ENCODE measurements at regions not wholly inside any gene's neighbourhood (a gene's known extent, or its start where the extent isn't known, plus 50 kb on each side); places are given as distances from the start of the nearest gene placed in this dataset.

GRCh38 chr2:206379886-206380285 is 63.4 kb upstream of the ADAM23 start:
- ATAC-seq (ENCODE audit: low read depth) (no peak), DNase-seq (ENCODE audit: low spot score) (no peak)
- no peak for TF ChIP-seq CTCF (IDR thresholded peaks at IDR 0.05; ENCODE audit: poor library complexity, severe bottlenecking)
- no peak overlapping the region for H3K4me3 ChIP-seq (ENCODE audit: severe bottlenecking)
- no peaks in the 10 kb centered on the region for H3K36me3 ChIP-seq (ENCODE audit: low read depth)
- peaks cover 5% of the 10 kb centered on the region for H3K9me3 ChIP-seq (ENCODE audit: severe bottlenecking)
- no peaks in the 10 kb centered on the region for H3K4me1 ChIP-seq (ENCODE audit: insufficient read depth, poor library complexity, severe bottlenecking)
- H3K27ac ChIP-seq (ENCODE audit: poor library complexity, severe bottlenecking) = no peak overlapping the region
- no peaks in the 10 kb centered on the region for H3K27me3 ChIP-seq (ENCODE audit: insufficient read depth, poor library complexity, severe bottlenecking)

- Histone ChIP-seq H3K36me3 (ENCODE audit: low read depth) (no peaks in the 10 kb centered on the region), H3K4me3 (ENCODE audit: severe bottlenecking) (no peak overlapping the region), H3K27me3 (ENCODE audit: insufficient read depth, poor library complexity, severe bottlenecking) (no peaks in the 10 kb centered on the region), H3K4me1 (ENCODE audit: insufficient read depth, poor library complexity, severe bottlenecking) (no peaks in the 10 kb centered on the region), H3K9me3 (ENCODE audit: severe bottlenecking) (peaks cover 5% of the 10 kb centered on the region), H3K27ac (ENCODE audit: poor library complexity, severe bottlenecking) (no peak overlapping the region)
- no peak for TF ChIP-seq CTCF (IDR thresholded peaks at IDR 0.05; ENCODE audit: poor library complexity, severe bottlenecking)
- DNase-seq (ENCODE audit: low spot score) (no peak), ATAC-seq (ENCODE audit: low read depth) (no peak)
These were observed 61.5 kb upstream of the ADAM23 start for GRCh38 chr2:206381881-206382280.

- H3K4me3 ChIP-seq (ENCODE audit: severe bottlenecking) = no peak overlapping the region
- H3K9me3 ChIP-seq (ENCODE audit: severe bottlenecking) = peaks cover 5% of the 10 kb centered on the region
- TF ChIP-seq CTCF (IDR thresholded peaks at IDR 0.05; ENCODE audit: poor library complexity, severe bottlenecking) = no peak
- no peaks in the 10 kb centered on the region for H3K4me1 ChIP-seq (ENCODE audit: insufficient read depth, poor library complexity, severe bottlenecking)
- no peaks in the 10 kb centered on the region for H3K27me3 ChIP-seq (ENCODE audit: insufficient read depth, poor library complexity, severe bottlenecking)
- ATAC-seq (ENCODE audit: low read depth) = no peak
- H3K36me3 ChIP-seq (ENCODE audit: low read depth) = no peaks in the 10 kb centered on the region
- no peak overlapping the region for H3K27ac ChIP-seq (ENCODE audit: poor library complexity, severe bottlenecking)
- DNase-seq (ENCODE audit: low spot score) = no peak
These were observed 59.7 kb upstream of the ADAM23 start for GRCh38 chr2:206383669-206384068.

GRCh38 chr2:206387808-206388207 is 55.5 kb upstream of the ADAM23 start:
- Histone ChIP-seq H3K27me3 (ENCODE audit: insufficient read depth, poor library complexity, severe bottlenecking) (no peaks in the 10 kb centered on the region), H3K9me3 (ENCODE audit: severe bottlenecking) (peaks cover 5% of the 10 kb centered on the region), H3K36me3 (ENCODE audit: low read depth) (no peaks in the 10 kb centered on the region), H3K4me1 (ENCODE audit: insufficient read depth, poor library complexity, severe bottlenecking) (no peaks in the 10 kb centered on the region), H3K27ac (ENCODE audit: poor library complexity, severe bottlenecking) (no peak overlapping the region), H3K4me3 (ENCODE audit: severe bottlenecking) (no peak overlapping the region)
- no peak for DNase-seq (ENCODE audit: low spot score)
- no peak for TF ChIP-seq CTCF (IDR thresholded peaks at IDR 0.05; ENCODE audit: poor library complexity, severe bottlenecking)
- no peak for ATAC-seq (ENCODE audit: low read depth)

GRCh38 chr2:206388698-206389097 is 54.6 kb upstream of the ADAM23 start:
- no peak overlapping the region for H3K4me3 ChIP-seq (ENCODE audit: severe bottlenecking)
- H3K27ac ChIP-seq (ENCODE audit: poor library complexity, severe bottlenecking) = no peak overlapping the region
- no peak for TF ChIP-seq CTCF (IDR thresholded peaks at IDR 0.05; ENCODE audit: poor library complexity, severe bottlenecking)
- H3K36me3 ChIP-seq (ENCODE audit: low read depth) = no peaks in the 10 kb centered on the region
- H3K9me3 ChIP-seq (ENCODE audit: severe bottlenecking) = peaks cover 5% of the 10 kb centered on the region
- DNase-seq (ENCODE audit: low spot score) = no peak
- H3K4me1 ChIP-seq (ENCODE audit: insufficient read depth, poor library complexity, severe bottlenecking) = no peaks in the 10 kb centered on the region
- H3K27me3 ChIP-seq (ENCODE audit: insufficient read depth, poor library complexity, severe bottlenecking) = no peaks in the 10 kb centered on the region
- ATAC-seq (ENCODE audit: low read depth) = no peak
